Thymus (tissue), 11 donors: ENCODE measurements at regions not wholly inside any gene's neighbourhood (a gene's known extent, or its start where the extent isn't known, plus 50 kb on each side); places are given as distances from the start of the nearest gene placed in this dataset.

ENCODE experiments used
- DNase-seq, 9 donors: peaks; one replicate each; pipeline ENCODE4 v3.0.0-alpha.2; 2013; ENCODE audit warnings: low spot score in 9 of 9, low read depth in 6 of 9, missing footprints in 1 of 9
- H3K27ac ChIP-seq, 2 donors: one replicate each; pipeline ENCODE4 v1.5.1; 2013; ENCODE audit warnings: control low read depth in 1 of 2, low read depth in 1 of 2, low read length in 1 of 2, mild to moderate bottlenecking in 1 of 2, moderate library complexity in 1 of 2
- H3K27me3 ChIP-seq, 2 donors: one replicate each; pipeline ENCODE4 v1.5.1; 2013; ENCODE audit warnings: low read length in 1 of 2; ENCODE audit not compliant: control insufficient read depth in 2 of 2, insufficient read depth in 1 of 2
- H3K36me3 ChIP-seq, 2 donors: one replicate each; pipeline ENCODE4 v1.5.1; 2013; ENCODE audit warnings: low read length in 1 of 2, mild to moderate bottlenecking in 1 of 2, moderate library complexity in 1 of 2; ENCODE audit not compliant: control insufficient read depth in 2 of 2, insufficient read depth in 2 of 2
- H3K4me1 ChIP-seq, 2 donors: one replicate each; pipeline ENCODE4 v1.5.1; 2013; ENCODE audit warnings: low read length in 2 of 2; ENCODE audit not compliant: control insufficient read depth in 2 of 2, insufficient read depth in 2 of 2
- H3K4me3 ChIP-seq, 2 donors: one replicate each; pipeline ENCODE4 v1.5.1; 2013; ENCODE audit warnings: low read length in 2 of 2, control low read depth in 1 of 2, mild to moderate bottlenecking in 1 of 2
- H3K9me3 ChIP-seq, 2 donors: one replicate each; pipeline ENCODE4 v1.5.1; 2013; ENCODE audit warnings: low read length in 1 of 2, mild to moderate bottlenecking in 1 of 2; ENCODE audit not compliant: control insufficient read depth in 2 of 2, insufficient read depth in 1 of 2
- WGBS: extraction: QIAGEN DNeasy Blood & Tissue Kit; methylation state at CpG from one replicate; pipeline ENCODE4 v1.1.7; 2013; 5-methylcytosine and 5-hydroxymethylcytosine counted together
- donor health status: healthy.

DNA sequence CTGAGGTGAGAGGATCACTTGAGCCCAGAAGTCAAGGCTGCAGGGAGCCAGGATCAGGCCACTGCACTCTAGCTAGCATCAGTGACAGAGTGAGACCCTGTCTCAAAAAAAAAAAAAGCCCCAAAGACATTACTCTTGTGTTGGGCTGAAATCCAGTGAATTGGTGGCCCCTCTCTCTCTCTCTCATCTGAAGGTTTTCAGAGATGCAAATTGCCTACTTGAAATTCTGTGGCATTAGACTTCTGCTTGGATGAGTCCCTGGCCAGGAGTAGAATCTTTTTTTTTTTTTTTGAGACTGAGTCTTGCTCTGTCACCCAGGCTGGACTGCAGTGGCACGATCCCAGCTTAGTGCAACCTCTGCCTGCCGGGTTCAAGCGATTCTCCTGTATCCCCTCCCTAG lies 112.0 kb upstream of the ATF7IP start:
- H3K36me3 ChIP-seq = no peaks in the 10 kb centered on the region
- H3K9me3 ChIP-seq = peaks cover 0 to 10% of the 10 kb centered on the region in 2 donors
- H3K27ac ChIP-seq = no peak overlapping the region
- 97% methylated on average over 3 of the region's 3 CpGs for WGBS
- H3K27me3 ChIP-seq = no peaks in the 10 kb centered on the region
- H3K4me3 ChIP-seq = no peak overlapping the region
- H3K4me1 ChIP-seq = peaks cover 8 to 22% of the 10 kb centered on the region in 2 donors
- no peak for DNase-seq

- 96% methylated on average over 6 of the region's 6 CpGs for WGBS
- H3K27me3 ChIP-seq = no peaks in the 10 kb centered on the region
- H3K4me1 ChIP-seq = peaks cover 8 to 25% of the 10 kb centered on the region in 2 donors
- H3K9me3 ChIP-seq = peaks cover 0 to 12% of the 10 kb centered on the region in 2 donors
- no peak overlapping the region for H3K4me3 ChIP-seq
- H3K27ac ChIP-seq = no peak overlapping the region
- no peak for DNase-seq
- H3K36me3 ChIP-seq = no peaks in the 10 kb centered on the region
Observed at GRCh38 chr12:14254781-14255180, 110.7 kb upstream of the ATF7IP start.

DNA sequence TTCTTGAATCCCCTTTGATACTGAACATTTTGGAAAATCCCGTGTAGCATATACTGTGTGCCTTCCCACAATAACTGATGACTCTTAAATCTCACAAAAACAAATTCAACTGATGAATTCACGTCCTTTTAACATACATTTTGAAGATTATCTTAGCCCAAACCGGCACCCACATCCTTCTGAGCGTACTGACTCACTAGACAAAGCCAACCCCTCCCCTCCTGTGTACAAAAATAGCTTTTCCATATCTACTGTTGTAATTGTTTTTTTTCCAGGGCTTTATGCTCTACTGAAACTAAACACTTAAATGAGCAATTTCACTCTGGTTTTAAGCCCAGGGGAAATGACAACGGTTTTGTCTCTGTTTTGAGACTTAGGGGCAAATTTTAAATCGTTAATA lies 109.4 kb upstream of the ATF7IP start:
- Histone ChIP-seq H3K4me1 (peaks cover 8 to 38% of the 10 kb centered on the region in 2 donors), H3K36me3 (no peaks in the 10 kb centered on the region), H3K4me3 (no peak overlapping the region), H3K9me3 (peaks cover 0 to 16% of the 10 kb centered on the region in 2 donors), H3K27me3 (no peaks in the 10 kb centered on the region), H3K27ac (peak overlapping the region; percentile 89 to 90)
- peak in 3 of 9 donors; percentile 43 to 63 (median 43) for DNase-seq
- 56% methylated on average over 6 of the region's 6 CpGs for WGBS

GRCh38 chr12:14256555-14257169 lies 108.8 kb upstream of the ATF7IP start:
- DNase-seq = peak in 7 of 9 donors; percentile 45 to 86 (median 63)
- Histone ChIP-seq H3K27me3 (no peaks in the 10 kb centered on the region), H3K9me3 (peaks cover 0 to 16% of the 10 kb centered on the region in 2 donors), H3K36me3 (no peaks in the 10 kb centered on the region), H3K27ac (peak overlapping the region; percentile 89 to 90), H3K4me1 (peaks cover 8 to 39% of the 10 kb centered on the region in 2 donors), H3K4me3 (no peak overlapping the region)
- WGBS = 70% methylated on average over 15 of the region's 15 CpGs

GRCh38 chr12:14257303-14257733 lies 108.2 kb upstream of the ATF7IP start:
- Histone ChIP-seq H3K36me3 (no peaks in the 10 kb centered on the region), H3K9me3 (peaks cover 0 to 16% of the 10 kb centered on the region in 2 donors), H3K27ac (peak overlapping the region; percentile 89 to 90), H3K4me3 (no peak overlapping the region), H3K4me1 (peaks cover 8 to 39% of the 10 kb centered on the region in 2 donors), H3K27me3 (no peaks in the 10 kb centered on the region)
- DNase-seq = no peak
- 40% methylated on average over 7 of the region's 7 CpGs for WGBS

- no peaks in the 10 kb centered on the region for H3K36me3 ChIP-seq
- DNase-seq = peak; percentile 58 to 91 (median 80)
- H3K9me3 ChIP-seq = peaks cover 0 to 16% of the 10 kb centered on the region in 2 donors
- H3K27me3 ChIP-seq = no peaks in the 10 kb centered on the region
- no peak overlapping the region for H3K4me3 ChIP-seq
- WGBS = 62% methylated on average over 13 of the region's 13 CpGs
- peak overlapping the region; percentile 89 to 90 for H3K27ac ChIP-seq
- peaks cover 8 to 39% of the 10 kb centered on the region in 2 donors for H3K4me1 ChIP-seq
Observed at GRCh38 chr12:14257734-14258574, 107.5 kb upstream of the ATF7IP start.

- H3K27ac ChIP-seq = peak overlapping the region; percentile 89 to 90
- no peaks in the 10 kb centered on the region for H3K27me3 ChIP-seq
- no peak for DNase-seq
- H3K4me3 ChIP-seq = no peak overlapping the region
- H3K9me3 ChIP-seq = peaks cover 0 to 16% of the 10 kb centered on the region in 2 donors
- 93% methylated on average over 4 of the region's 4 CpGs for WGBS
- H3K4me1 ChIP-seq = peaks cover 8 to 39% of the 10 kb centered on the region in 2 donors
- no peaks in the 10 kb centered on the region for H3K36me3 ChIP-seq
Observed at GRCh38 chr12:14258575-14258940, 106.9 kb upstream of the ATF7IP start.

DNA sequence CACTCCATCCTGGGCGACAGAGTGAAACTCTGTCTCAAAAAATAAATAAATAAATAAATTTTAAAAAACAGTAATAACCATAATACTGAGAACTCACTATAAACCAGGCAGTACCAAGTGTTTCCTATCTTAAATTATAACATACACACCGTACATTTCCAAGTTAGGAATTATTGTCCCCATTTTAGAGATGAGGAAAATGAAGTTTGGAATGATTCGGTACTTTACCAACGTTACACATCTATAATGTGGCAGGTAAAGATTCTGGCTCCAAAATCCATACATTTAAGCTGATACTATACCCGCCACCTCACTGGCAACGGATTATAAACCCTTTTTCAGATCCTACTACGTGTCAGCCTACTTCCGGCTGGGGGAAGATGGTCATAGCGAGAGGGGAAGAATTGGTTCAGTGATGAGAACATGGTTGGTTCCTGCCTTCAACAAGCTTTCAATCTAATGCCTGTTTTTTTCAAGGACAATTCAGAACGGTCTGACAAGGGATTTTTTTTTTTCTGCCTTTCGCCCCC lies 105.9 kb upstream of the ATF7IP start:
- Histone ChIP-seq H3K27me3 (no peaks in the 10 kb centered on the region), H3K4me3 (no peak overlapping the region), H3K36me3 (no peaks in the 10 kb centered on the region), H3K4me1 (peaks cover 8 to 39% of the 10 kb centered on the region in 2 donors), H3K9me3 (peaks cover 0 to 16% of the 10 kb centered on the region in 2 donors), H3K27ac (peak overlapping the region; percentile 77 to 86)
- WGBS = 97% methylated on average over 11 of the region's 11 CpGs
- DNase-seq = no peak
